ENCODE measurements at regions not wholly inside any gene's neighbourhood (a gene's known extent, or its start where the extent isn't known, plus 50 kb on each side); places are given as distances from the start of the nearest gene placed in this dataset.

DNA sequence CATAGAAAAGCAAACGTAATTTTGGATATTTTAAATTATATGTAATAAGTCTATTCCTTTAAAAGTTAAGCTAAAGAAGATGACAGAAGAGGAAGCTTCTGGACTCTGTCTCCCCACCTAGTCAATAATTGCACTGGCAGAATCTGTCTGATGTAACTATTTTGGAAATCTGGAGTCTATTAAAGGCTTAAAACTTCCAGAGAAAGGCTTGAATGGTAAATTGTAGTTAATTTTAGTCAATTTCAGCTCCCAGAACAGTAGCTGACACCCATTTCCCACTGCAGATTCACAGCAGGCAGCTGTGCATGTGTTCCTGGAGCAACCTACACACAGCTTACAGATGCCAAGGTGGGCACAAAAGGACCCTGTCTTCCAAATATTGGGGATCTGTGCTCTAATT lies 304.1 kb downstream of the PCDH20 start:
- DNase-seq, result no peak
- in situ Hi-C loops (cut with MboI; ENCODE audit: low pct_ligation_motif_present in 1 of 4, low pct_unique_long_range_greater_than_20kb in 1 of 4, low sequenced_read_pairs in 3 of 4), result no loop called here
- TF ChIP-seq, protein P1, sequence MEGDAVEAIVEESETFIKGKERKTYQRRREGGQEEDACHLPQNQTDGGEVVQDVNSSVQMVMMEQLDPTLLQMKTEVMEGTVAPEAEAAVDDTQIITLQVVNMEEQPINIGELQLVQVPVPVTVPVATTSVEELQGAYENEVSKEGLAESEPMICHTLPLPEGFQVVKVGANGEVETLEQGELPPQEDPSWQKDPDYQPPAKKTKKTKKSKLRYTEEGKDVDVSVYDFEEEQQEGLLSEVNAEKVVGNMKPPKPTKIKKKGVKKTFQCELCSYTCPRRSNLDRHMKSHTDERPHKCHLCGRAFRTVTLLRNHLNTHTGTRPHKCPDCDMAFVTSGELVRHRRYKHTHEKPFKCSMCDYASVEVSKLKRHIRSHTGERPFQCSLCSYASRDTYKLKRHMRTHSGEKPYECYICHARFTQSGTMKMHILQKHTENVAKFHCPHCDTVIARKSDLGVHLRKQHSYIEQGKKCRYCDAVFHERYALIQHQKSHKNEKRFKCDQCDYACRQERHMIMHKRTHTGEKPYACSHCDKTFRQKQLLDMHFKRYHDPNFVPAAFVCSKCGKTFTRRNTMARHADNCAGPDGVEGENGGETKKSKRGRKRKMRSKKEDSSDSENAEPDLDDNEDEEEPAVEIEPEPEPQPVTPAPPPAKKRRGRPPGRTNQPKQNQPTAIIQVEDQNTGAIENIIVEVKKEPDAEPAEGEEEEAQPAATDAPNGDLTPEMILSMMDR (IDR thresholded peaks at IDR 0.05), result no peak
- no peak for TF ChIP-seq POLR2A (IDR thresholded peaks at IDR 0.05)
- no peak for TF ChIP-seq EP300 (IDR thresholded peaks at IDR 0.05; ENCODE audit: low read depth)
- no peak for TF ChIP-seq POLR2AphosphoS5 (IDR thresholded peaks at IDR 0.05)

DNA sequence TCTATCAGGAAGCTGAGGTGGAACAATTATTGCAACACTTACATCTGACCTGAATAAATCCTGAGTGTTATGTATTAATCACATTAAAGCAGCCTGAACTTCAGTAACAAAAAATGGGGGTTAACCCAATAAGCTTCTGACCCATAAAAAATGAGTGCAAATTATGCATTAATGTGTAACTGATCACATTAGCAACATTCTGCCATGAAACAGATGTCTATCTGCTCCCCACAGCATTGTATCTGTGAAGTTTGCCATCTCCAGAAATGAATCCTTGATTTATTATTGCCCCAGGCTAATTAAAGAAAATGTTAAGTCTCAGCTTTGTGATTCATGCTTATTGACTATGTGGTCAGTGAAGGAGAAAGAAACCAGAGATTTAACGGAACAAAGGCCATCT lies 304.9 kb downstream of the PCDH20 start:
- 68 to 80% methylated on average over 1 of the region's 1 CpG for WGBS, 2 donors (ENCODE audit: low coverage in 1 of 2)
- intact Hi-C loops (cut with DNase I; ENCODE audit: low total_unique reads), result no loop called here
- no peak overlapping the region for H3K27ac ChIP-seq
- no peaks in the 10 kb centered on the region for H3K27me3 ChIP-seq
- in situ Hi-C loops (cut with MboI; ENCODE audit: low pct_ligation_motif_present in 1 of 4, low pct_unique_long_range_greater_than_20kb in 1 of 4, low sequenced_read_pairs in 3 of 4), result no loop called here
- H3K4me3 ChIP-seq, result no peak overlapping the region
- no peaks in the 10 kb centered on the region for H3K4me1 ChIP-seq
- no peaks in the 10 kb centered on the region for H3K9me3 ChIP-seq
- no peaks in the 10 kb centered on the region for H3K36me3 ChIP-seq
- DNase-seq, result no peak
- TF ChIP-seq POLR2A (IDR thresholded peaks at IDR 0.05) (no peak), EP300 (IDR thresholded peaks at IDR 0.05; ENCODE audit: low read depth) (no peak), POLR2AphosphoS5 (IDR thresholded peaks at IDR 0.05) (no peak)
- TF ChIP-seq, protein P1 (IDR thresholded peaks at IDR 0.05), result no peak

More for the DNA sequence above, 304.1 kb downstream of the PCDH20 start:
- no peaks in the 10 kb centered on the region for H3K27me3 ChIP-seq
- H3K9me3 ChIP-seq, result no peaks in the 10 kb centered on the region
- intact Hi-C loops (cut with DNase I; ENCODE audit: low total_unique reads), result no loop called here
- H3K27ac ChIP-seq, result no peak overlapping the region
- no peaks in the 10 kb centered on the region for H3K4me1 ChIP-seq
- 50 to 57% methylated on average over 1 of the region's 1 CpG for WGBS, 2 donors (ENCODE audit: low coverage in 1 of 2)
- H3K36me3 ChIP-seq, result no peaks in the 10 kb centered on the region
- H3K4me3 ChIP-seq, result no peak overlapping the region

DNA sequence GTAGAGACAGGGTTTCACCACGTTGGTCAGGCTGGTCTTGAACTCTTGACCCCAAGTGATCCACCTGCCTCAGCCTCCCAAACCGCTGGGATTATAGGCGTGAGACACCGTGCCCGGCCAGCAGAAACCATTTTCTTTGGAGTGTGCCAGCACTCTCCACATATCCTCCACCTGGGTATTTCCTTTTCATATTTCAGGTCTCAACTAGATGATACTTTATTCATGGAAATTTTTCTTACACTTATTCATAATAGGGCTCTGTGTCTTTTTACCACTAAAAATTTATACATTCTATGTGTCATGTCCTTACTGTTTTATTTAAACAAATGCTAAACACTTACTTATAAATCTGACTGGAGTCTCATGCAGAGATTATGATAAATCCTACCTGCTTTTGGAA lies 305.9 kb downstream of the PCDH20 start:
- intact Hi-C loops (cut with DNase I; ENCODE audit: low total_unique reads), result no loop called here
- Histone ChIP-seq H3K4me1 (no peaks in the 10 kb centered on the region), H3K4me3 (no peak overlapping the region), H3K9me3 (no peaks in the 10 kb centered on the region), H3K36me3 (no peaks in the 10 kb centered on the region), H3K27ac (no peak overlapping the region), H3K27me3 (no peaks in the 10 kb centered on the region)
- TF ChIP-seq EP300 (IDR thresholded peaks at IDR 0.05; ENCODE audit: low read depth) (no peak), POLR2A (IDR thresholded peaks at IDR 0.05) (no peak), POLR2AphosphoS5 (IDR thresholded peaks at IDR 0.05) (no peak)
- TF ChIP-seq, protein P1 (IDR thresholded peaks at IDR 0.05), result no peak
- WGBS, 2 donors (ENCODE audit: low coverage in 1 of 2), result 74% methylated on average over 5 of the region's 5 CpGs; no CpG with 5 or more reads in 1 of the 2 donors
- in situ Hi-C loops (cut with MboI; ENCODE audit: low pct_ligation_motif_present in 1 of 4, low pct_unique_long_range_greater_than_20kb in 1 of 4, low sequenced_read_pairs in 3 of 4), result no loop called here
- no peak for DNase-seq

DNA sequence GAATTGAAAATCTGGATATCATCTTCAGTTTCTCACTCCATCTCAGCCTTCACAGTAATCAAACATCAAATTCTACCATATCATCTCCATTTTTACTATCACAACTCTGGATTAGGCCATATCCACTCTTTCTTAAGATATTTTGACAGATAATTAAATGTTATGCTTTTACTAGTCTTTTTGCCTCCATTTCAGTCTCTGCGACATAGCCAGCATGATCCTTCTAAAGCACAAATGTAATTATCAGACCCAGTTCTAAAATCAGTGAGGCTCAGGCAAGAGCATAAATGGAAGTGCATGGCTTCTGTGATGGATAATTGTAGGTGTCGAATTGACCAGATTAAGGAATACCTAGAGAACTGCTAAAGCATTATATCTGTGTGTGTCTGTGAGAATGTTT lies 307.7 kb downstream of the PCDH20 start:
- WGBS, 2 donors (ENCODE audit: low coverage in 1 of 2), result 87 to 91% methylated on average over 2 of the region's 2 CpGs
- in situ Hi-C loops (cut with MboI; ENCODE audit: low pct_ligation_motif_present in 1 of 4, low pct_unique_long_range_greater_than_20kb in 1 of 4, low sequenced_read_pairs in 3 of 4) (no loop called here), intact Hi-C loops (cut with DNase I; ENCODE audit: low total_unique reads) (no loop called here)
- TF ChIP-seq POLR2AphosphoS5 (IDR thresholded peaks at IDR 0.05) (no peak), EP300 (IDR thresholded peaks at IDR 0.05; ENCODE audit: low read depth) (no peak), POLR2A (IDR thresholded peaks at IDR 0.05) (no peak)
- TF ChIP-seq, protein P1 (IDR thresholded peaks at IDR 0.05), result no peak
- no peaks in the 10 kb centered on the region for H3K36me3 ChIP-seq
- H3K27ac ChIP-seq, result no peak overlapping the region
- H3K9me3 ChIP-seq, result no peaks in the 10 kb centered on the region
- H3K4me3 ChIP-seq, result no peak overlapping the region
- H3K27me3 ChIP-seq, result no peaks in the 10 kb centered on the region
- H3K4me1 ChIP-seq, result no peaks in the 10 kb centered on the region
- DNase-seq, result no peak

All from transverse colon (tissue), 4 donors.